ENCODE measurements at regions not wholly inside any gene's neighbourhood (a gene's known extent, or its start where the extent isn't known, plus 50 kb on each side); places are given as distances from the start of the nearest gene placed in this dataset.
"Not testable (repeated sequence)": the region's sequence is repeated elsewhere in the genome, so short reads cannot be mapped to it uniquely, and the experiment has no call there.

- DNase-seq, result no peak
These were observed 130.0 kb upstream of the TCF21 start for GRCh38 chr6:133758815-133759335.

GRCh38 chr6:133759524-133759923 lies 129.4 kb upstream of the TCF21 start:
- DNase-seq, result no peak

GRCh38 chr6:133761706-133762105 lies 127.2 kb upstream of the TCF21 start:
- no peak for DNase-seq

- no peak for DNase-seq
These were observed 124.7 kb upstream of the TCF21 start for GRCh38 chr6:133764008-133764753.

DNA sequence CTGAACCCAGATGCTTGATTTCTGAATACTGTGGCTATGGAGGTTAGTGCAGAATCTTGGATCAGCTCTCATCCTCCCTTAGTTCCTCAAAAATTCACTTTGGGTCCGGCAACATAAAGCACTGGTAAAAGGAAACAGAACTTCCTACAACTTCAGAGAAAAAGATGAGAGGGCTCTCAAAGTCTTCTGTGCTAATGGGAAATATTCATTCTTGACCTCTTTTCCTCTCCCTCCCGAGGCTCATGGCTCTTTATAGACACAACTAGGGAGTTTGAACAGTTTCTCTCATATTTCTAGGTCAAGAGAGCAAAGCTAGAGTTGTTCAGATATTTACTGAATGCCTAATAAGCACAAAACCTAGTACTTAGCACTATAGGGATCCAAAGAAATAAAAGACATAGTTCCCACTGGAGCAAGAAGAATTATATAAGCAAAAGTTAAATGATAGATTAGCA lies 124.1 kb upstream of the TCF21 start:
- no peak for DNase-seq

DNA sequence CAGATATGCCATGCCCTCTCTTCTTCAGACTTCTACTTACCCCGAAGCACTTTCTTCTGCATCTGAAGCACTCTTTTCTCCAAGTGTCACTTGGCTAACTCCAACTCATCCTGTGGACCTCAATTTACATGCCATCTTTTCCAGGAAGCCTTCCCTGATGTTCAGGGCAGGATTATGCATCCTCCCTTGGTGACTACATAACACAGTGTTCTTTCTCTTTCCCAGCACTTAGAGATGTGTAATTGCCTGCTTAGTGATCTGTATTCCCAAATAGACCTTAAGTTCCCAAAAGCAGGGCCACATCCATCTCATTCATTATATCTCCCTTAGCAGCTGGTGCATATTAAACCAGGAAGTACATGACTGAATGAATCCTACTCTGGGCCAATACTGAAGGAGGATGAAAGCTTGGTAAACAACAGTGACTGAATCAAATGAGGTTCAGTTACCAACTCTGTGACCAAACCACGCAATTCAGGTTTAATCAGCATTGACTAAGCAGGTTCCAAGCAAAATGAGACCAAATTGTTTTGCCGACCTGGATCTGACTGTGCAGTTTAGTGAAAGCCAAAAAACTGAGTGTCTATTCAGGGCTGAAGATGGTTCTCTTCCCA lies 121.4 kb upstream of the TCF21 start:
- peak; percentile 11 for DNase-seq

DNA sequence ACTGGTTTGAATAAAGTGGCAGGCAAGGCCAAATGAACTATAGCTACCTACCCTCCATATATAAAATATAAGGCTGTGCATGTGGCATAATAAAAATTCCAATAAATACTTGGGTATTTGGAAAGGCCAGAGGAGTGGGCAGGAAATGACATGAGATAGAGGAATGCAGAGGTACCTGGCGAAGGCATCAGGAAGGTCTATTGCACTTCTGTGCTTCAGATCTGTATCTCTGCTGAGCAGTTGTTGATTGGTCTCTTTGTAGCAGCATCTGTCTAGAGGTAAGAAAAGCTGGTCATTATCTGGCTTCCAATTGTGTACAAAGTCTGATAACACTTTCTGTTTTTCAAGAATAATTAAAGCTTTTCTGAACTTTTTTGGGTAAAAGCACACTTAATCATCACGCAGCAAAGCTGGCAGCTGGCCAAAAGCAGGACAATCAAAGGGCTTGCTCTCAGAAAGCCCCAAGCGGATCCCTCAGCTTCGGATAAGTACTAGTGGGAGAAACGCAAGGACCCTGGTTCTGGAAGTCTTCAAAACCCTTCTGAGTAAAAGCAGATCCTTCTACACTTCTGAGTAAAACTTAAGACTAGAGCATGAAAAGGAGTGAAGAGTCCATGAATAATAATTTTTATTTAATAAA lies 120.1 kb upstream of the TCF21 start:
- DNase-seq, result no peak

DNA sequence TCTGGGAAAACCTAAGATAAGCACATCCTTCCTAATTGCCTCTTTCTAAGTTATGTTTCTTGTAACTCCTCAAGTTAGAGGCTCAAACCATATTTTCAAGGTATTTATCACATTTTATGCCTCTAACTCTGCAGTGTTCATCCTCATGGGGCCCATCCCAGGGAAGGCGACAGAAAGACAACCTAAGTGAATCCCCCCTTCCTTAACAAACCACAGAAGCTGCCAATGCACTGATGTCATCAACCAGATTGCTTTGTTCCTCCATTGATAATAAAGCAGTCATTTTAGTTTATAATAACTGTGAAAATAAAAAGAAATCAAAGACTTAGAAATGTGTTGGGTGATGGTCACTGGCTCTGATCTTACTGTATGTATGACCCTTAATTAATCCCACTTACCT lies 119.5 kb upstream of the TCF21 start:
- no peak for DNase-seq

GRCh38 chr6:133772567-133772966 lies 116.3 kb upstream of the TCF21 start:
- DNase-seq, result no peak

DNA sequence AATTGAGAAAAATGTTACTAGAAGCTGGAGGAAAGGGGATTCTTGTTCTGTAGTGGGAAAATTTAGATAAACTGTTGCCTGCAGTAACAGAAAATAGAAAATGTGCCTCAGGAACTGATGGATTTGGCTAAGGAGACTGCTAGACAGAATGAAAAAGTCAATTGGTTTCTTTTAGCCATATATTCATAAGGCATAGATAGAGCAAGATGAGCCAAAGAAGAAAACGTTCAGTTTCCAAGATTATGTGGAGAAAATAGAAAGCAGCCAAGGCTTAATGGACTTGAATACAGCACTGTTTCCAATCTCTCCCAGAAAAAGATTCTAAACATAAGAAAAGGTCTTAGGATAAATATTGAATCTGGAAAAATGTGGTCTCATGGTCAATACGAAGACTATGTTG lies 115.1 kb upstream of the TCF21 start:
- no peak for DNase-seq

- DNase-seq, result no peak
These were observed 114.6 kb upstream of the TCF21 start for GRCh38 chr6:133774356-133774755.

- no peak for DNase-seq
These were observed 110.3 kb upstream of the TCF21 start for GRCh38 chr6:133778414-133779130.

GRCh38 chr6:133779916-133780695 lies 108.8 kb upstream of the TCF21 start:
- no peak for DNase-seq

DNA sequence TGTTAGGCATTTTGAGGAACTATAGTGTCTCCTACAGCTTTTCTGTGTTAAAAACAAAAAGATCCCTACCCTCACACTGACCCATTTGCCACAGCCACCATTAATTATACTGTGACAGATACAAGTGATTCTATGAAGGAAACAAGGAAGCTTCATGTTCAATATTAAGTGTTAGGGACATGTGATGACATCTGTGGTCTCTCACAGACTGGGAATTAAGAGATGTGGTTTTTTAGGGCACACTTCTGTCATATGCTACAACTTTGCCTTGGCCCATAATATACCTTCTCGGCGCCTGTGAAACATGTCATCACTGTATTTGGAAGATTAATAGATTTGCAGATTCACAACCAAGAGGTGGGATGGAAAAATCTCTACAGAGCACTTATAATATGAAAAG lies 102.9 kb upstream of the TCF21 start:
- DNase-seq, result no peak

- DNase-seq, result no peak
These were observed 101.8 kb upstream of the TCF21 start for GRCh38 chr6:133787122-133787521.

- DNase-seq, result no peak
These were observed 100.9 kb upstream of the TCF21 start for GRCh38 chr6:133787859-133788505.

DNA sequence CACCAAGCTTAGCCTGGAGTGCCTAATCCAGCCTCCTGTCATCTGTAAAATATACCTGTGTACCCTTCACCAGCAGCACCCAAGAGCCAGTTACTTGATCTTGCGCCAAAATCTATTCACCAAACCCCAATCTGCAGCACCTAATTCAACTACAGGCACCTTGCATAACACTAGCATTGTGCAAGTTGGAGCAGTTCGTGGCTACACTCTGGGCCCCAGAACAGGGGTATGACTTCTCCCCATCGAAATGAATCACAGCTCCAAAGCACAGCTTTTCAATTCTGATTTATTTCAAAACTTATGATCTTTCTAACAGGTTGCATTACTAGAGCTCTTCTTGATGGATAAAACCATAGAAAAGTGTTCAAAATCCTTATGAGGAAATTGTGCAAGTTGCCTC lies 100.4 kb upstream of the TCF21 start:
- no peak for DNase-seq

- DNase-seq, result not testable (repeated sequence)
These were observed 99.5 kb upstream of the TCF21 start for GRCh38 chr6:133789449-133789848.

- not testable (repeated sequence) for DNase-seq
These were observed 98.2 kb upstream of the TCF21 start for GRCh38 chr6:133790756-133791155.

DNA sequence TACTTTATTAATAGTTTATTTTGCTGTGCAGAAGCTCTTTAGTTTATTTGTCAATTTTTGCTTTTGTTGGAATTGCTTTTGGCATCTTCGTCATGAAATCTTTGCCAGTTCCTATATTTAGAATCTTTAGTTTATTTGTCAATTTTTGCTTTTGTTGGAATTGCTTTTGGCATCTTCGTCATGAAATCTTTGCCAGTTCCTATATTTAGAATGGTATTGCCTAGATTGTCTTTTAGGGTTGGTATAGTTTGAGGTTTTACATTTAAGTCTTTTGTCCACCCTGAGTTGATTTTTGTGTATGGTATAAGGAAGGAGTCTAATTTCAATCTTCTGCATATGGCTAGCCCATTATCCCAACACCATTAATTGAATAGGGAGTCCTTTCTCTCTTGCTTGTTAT lies 93.9 kb upstream of the TCF21 start:
- DNase-seq, result not testable (repeated sequence)

DNA sequence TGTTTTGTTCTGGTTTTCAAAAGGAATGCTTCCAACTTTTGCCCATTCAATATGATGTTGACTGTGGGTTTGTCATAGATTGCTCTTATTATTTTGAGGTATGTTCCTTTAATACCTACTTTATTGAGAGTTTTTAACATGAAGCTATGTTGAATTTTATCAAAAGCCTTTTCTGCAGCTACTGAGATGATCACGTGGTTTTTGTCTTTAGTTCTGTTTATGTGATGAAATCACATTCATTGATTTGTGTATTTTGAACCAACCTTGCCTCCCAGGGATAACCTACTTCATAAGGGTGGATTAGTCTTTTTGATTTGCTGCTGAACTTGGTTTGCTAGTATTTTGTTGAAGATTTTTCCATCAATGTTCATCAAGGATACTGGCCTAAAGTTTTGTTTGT lies 92.7 kb upstream of the TCF21 start:
- no peak for DNase-seq

DNA sequence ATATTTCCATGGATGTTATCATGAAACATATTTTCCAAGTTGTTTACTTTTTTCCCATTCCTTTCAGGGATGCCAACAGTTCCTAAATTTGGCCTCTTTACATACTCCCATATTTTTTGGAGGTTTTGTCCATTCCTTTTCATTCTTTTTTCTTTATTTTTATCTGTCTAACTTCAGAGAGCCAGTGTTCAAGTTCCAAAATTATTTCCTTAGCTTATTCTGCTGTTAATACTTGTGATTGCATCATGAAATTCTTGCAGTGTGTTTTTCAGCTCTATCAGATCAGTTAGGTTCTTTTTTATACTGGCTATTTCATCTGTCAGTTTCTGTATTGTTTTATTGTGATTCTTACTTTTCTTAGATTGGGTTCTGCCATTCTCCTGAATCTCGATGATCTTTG lies 89.9 kb upstream of the TCF21 start:
- DNase-seq, result no peak

Measured in NCI-H2107 (cell line).